ENCODE measurements at regions not wholly inside any gene's neighbourhood (a gene's known extent, or its start where the extent isn't known, plus 50 kb on each side); places are given as distances from the start of the nearest gene placed in this dataset.
"Not testable (repeated sequence)": the region's sequence is repeated elsewhere in the genome, so short reads cannot be mapped to it uniquely, and the experiment has no call there.

DNA sequence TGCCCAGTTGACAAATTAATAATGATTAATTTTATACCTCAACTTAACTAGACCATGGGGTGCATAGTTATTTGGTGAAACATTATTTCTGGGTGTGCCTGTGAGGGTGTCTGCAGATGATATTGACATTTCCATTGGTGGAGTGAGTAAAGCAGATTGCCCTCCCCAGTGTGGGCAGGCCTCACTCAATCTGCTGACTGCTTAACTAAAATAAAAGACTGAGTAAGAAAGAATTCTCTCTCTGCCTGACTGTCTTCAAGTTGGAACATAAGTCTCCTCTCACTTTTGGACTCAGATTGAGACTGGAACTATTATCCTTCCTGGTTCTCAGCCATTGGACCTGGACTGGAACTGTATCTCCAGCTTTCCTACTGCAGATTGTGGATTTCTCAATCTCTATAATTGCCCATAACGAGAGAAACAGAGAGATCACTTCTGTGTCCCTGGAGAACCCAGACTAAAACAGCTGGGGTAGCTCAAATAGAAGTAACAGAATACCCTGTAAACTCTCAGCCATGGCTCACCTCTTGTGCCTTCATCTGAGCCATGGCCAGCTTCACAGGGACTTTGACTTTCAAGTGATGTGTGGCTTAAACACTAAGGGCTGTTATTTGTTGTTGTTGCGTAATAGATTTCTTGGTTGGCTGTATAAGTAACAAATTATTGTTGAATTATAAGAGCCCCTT is 575.3 kb upstream of the RAB6C start:
- Histone ChIP-seq H3K4me3 (no peak overlapping the region), H3K27me3 (no peaks in the 10 kb centered on the region), H3K27ac (no peak overlapping the region), H3K9me3 (no peaks in the 10 kb centered on the region), H3K4me1 (no peaks in the 10 kb centered on the region), H3K36me3 (no peaks in the 10 kb centered on the region)
- intact Hi-C loops (cut with DNase I): no loop called here
- WGBS (ENCODE audit: insufficient coverage, low coverage, low lambda C conversion rate, missing lambda C conversion rate): 45% methylated on average over 2 of the region's 2 CpGs
- DNase-seq: no peak
- no peak for ATAC-seq
- TF ChIP-seq, protein P1, sequence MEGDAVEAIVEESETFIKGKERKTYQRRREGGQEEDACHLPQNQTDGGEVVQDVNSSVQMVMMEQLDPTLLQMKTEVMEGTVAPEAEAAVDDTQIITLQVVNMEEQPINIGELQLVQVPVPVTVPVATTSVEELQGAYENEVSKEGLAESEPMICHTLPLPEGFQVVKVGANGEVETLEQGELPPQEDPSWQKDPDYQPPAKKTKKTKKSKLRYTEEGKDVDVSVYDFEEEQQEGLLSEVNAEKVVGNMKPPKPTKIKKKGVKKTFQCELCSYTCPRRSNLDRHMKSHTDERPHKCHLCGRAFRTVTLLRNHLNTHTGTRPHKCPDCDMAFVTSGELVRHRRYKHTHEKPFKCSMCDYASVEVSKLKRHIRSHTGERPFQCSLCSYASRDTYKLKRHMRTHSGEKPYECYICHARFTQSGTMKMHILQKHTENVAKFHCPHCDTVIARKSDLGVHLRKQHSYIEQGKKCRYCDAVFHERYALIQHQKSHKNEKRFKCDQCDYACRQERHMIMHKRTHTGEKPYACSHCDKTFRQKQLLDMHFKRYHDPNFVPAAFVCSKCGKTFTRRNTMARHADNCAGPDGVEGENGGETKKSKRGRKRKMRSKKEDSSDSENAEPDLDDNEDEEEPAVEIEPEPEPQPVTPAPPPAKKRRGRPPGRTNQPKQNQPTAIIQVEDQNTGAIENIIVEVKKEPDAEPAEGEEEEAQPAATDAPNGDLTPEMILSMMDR (IDR thresholded peaks at IDR 0.05): no peak
- no peak for TF ChIP-seq POLR2A (IDR thresholded peaks at IDR 0.05)

DNA sequence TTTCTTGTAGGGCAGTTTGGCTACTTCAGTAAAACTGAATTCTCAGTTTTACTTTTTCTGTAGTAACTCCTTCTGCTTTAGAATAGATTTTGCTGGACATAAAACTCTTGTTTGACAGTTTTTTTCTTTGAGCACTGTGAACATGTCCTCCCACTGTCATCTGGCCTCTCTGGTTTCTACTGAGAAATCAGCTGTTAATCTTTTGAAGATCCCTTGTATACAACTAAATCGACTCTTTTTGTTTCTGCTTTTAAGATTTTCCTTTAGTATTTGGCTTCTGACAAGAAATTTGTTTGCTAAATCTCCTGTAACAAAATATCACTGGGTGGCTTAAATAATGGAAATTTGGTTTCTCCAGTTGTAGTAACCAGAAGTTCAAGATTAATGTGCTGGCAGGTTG is 570.9 kb upstream of the RAB6C start:
- H3K36me3 ChIP-seq: no peaks in the 10 kb centered on the region
- H3K4me1 ChIP-seq: no peaks in the 10 kb centered on the region
- H3K27me3 ChIP-seq: no peaks in the 10 kb centered on the region
- no peak overlapping the region for H3K4me3 ChIP-seq
- WGBS (ENCODE audit: insufficient coverage, low coverage, low lambda C conversion rate, missing lambda C conversion rate): 31% methylated on average over 1 of the region's 1 CpG
- no peaks in the 10 kb centered on the region for H3K9me3 ChIP-seq
- DNase-seq (no peak), ATAC-seq (no peak)
- H3K27ac ChIP-seq: no peak overlapping the region
- intact Hi-C loops (cut with DNase I): no loop called here
- no peak for TF ChIP-seq POLR2A (IDR thresholded peaks at IDR 0.05)
- TF ChIP-seq, protein P1 (IDR thresholded peaks at IDR 0.05): no peak

DNA sequence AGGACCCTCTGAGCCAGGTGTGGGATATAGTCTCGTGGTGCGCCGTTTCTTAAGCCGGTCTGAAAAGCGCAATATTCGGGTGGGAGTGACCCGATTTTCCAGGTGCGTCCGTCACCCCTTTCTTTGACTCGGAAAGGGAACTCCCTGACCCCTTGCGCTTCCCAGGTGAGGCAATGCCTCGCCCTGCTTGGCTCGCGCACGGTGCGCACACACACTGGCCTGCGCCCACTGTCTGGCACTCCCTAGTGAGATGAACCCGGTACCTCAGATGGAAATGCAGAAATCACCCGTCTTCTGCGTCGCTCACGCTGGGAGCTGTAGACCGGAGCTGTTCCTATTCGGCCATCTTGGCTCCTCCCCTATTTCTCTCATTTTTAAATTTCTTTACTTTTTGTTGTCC is 562.4 kb upstream of the RAB6C start:
- H3K4me1 ChIP-seq; H3K27ac ChIP-seq; intact Hi-C loops (cut with DNase I); H3K36me3 ChIP-seq; ATAC-seq; H3K27me3 ChIP-seq; DNase-seq; H3K4me3 ChIP-seq; H3K9me3 ChIP-seq: not testable (repeated sequence)
- 73% methylated on average over 2 of the region's 24 CpGs for WGBS (ENCODE audit: insufficient coverage, low coverage, low lambda C conversion rate, missing lambda C conversion rate)

DNA sequence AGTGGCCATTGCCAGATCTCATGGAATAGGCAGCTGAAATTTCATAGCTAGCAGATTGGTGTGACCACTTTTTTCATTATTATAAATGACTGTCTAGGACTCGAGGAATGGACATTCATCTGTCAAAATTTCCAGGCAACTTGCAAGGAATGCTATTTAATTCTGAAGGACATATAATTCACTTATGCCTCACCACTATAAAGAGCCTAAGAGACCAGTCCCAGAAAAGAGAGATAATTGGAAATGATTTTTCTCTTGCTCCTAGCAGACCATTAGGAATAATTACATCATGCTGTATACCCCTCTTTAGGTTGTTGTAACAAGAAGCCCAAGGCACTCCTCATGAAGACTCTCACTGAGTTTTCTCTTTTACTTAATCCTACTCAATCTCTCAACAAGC is 557.4 kb upstream of the RAB6C start:
- ATAC-seq: no peak

DNA sequence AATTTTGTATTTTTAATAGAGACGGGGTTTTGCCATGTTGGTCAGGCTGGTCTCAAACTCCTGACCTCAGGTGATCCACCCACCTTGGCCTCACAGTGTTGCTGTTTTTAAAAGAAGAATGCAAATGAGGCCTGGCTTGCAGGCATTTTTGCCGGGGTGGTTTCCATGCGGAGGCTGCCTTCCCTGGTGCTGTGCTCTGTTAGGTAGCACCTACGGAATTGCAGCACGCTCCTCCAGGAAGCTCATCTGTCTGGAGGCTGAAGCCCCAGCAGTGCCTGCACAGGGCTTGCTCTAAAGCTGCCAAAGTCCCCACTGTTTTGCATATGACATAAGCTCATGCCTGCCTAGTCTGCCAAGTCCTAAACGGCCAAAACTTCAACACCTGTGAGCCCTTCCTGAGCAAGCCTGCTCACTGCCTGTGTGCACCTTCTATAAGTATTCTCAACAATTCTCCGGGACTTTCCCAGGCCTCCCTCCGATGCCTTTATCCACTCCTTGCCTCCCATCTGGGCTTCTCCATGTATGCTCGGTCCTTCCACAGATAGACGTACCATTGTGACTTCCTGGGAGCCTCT is 551.3 kb upstream of the RAB6C start:
- H3K36me3 ChIP-seq: no peaks in the 10 kb centered on the region
- no peak for TF ChIP-seq POLR2A (IDR thresholded peaks at IDR 0.05)
- TF ChIP-seq, protein P1 (IDR thresholded peaks at IDR 0.05): no peak
- DNase-seq (no peak), ATAC-seq (no peak)
- H3K4me1 ChIP-seq: no peaks in the 10 kb centered on the region
- intact Hi-C loops (cut with DNase I): no loop called here
- no peaks in the 10 kb centered on the region for H3K9me3 ChIP-seq
- no peak overlapping the region for H3K27ac ChIP-seq
- 66% methylated on average over 10 of the region's 10 CpGs for WGBS (ENCODE audit: insufficient coverage, low coverage, low lambda C conversion rate, missing lambda C conversion rate)
- H3K27me3 ChIP-seq: no peaks in the 10 kb centered on the region
- no peak overlapping the region for H3K4me3 ChIP-seq

More for the DNA sequence above, 557.4 kb upstream of the RAB6C start:
- intact Hi-C loops (cut with DNase I): no loop called here
- Histone ChIP-seq H3K9me3 (no peaks in the 10 kb centered on the region), H3K36me3 (no peaks in the 10 kb centered on the region), H3K4me3 (no peak overlapping the region), H3K4me1 (no peaks in the 10 kb centered on the region), H3K27ac (no peak overlapping the region), H3K27me3 (no peaks in the 10 kb centered on the region)
- DNase-seq: no peak
- TF ChIP-seq POLR2A (IDR thresholded peaks at IDR 0.05): no peak
- TF ChIP-seq, protein P1 (IDR thresholded peaks at IDR 0.05): no peak
- WGBS (ENCODE audit: insufficient coverage, low coverage, low lambda C conversion rate, missing lambda C conversion rate): 56% methylated on average over 1 of the region's 1 CpG

Measured in right lobe of liver (tissue), 6 donors.